WTC11 (cell line): ENCODE measurements at regions not wholly inside any gene's neighbourhood (a gene's known extent, or its start where the extent isn't known, plus 50 kb on each side); places are given as distances from the start of the nearest gene placed in this dataset.

ENCODE experiments used
- ATAC-seq: fragments of 200-7000 bp; cut with Tn5 transposase; 2 replicates; pipeline ENCODE4 v1.10.0; 2021; ENCODE audit warnings: mild to moderate bottlenecking, moderate library complexity
- CTCF ChIA-PET: fragments of 300-600 bp; sonication (Branson Sonifier 250); formaldehyde crosslinking; loops from one replicate; lab custom pipeline; 2021; ENCODE audit warnings: antibody characterized with exemption; lab: Charles Lee
- POLR2A ChIA-PET: fragments of 350-600 bp; sonication (Branson Sonifier 250); formaldehyde crosslinking; loops from one replicate; lab custom pipeline; 2021; ENCODE audit warnings: antibody characterized with exemption; lab: Charles Lee
- DNase-seq: peaks from one replicate; pipeline ENCODE4 v3.0.0; 2021; ENCODE audit warnings: low spot score
- H3K27ac Mint-ChIP-seq: 2 replicates; pipeline ENCODE4 v1.8.0; 2021; ENCODE audit warnings: mixed read lengths
- H3K27me3 Mint-ChIP-seq: 2 replicates; pipeline ENCODE4 v1.8.0; 2021; ENCODE audit warnings: low read depth, mild to moderate bottlenecking, moderate library complexity, mixed read lengths
- H3K36me3 Mint-ChIP-seq: 2 replicates; pipeline ENCODE4 v1.8.0; 2021; ENCODE audit warnings: mixed read lengths
- H3K4me1 Mint-ChIP-seq: 2 replicates; pipeline ENCODE4 v1.8.0; 2022; ENCODE audit warnings: mixed read lengths
- H3K4me3 Mint-ChIP-seq: 2 replicates; pipeline ENCODE4 v1.8.0; 2021; ENCODE audit warnings: mild to moderate bottlenecking, moderate library complexity, mixed read lengths
- H3K9me3 Mint-ChIP-seq: 2 replicates; pipeline ENCODE4 v1.8.0; 2021; ENCODE audit warnings: mixed read lengths
- CBFB ChIP-seq: sonication (generic); formaldehyde crosslinking; IDR thresholded peaks from 2 replicates; pipeline ENCODE4 v1.8.1; 2022; ENCODE audit warnings: mild to moderate bottlenecking, low read depth, missing genetic modification reagents
- CREM ChIP-seq: sonication (generic); formaldehyde crosslinking; IDR thresholded peaks from 2 replicates; pipeline ENCODE4 v1.8.1; 2022; ENCODE audit warnings: mild to moderate bottlenecking, missing genetic modification reagents, moderate library complexity
- E2F1 ChIP-seq: sonication (generic); formaldehyde crosslinking; IDR thresholded peaks from 2 replicates; pipeline ENCODE4 v1.8.0; 2022; ENCODE audit warnings: mild to moderate bottlenecking, missing genetic modification reagents
- FOXP1 ChIP-seq: sonication (generic); formaldehyde crosslinking; IDR thresholded peaks from 2 replicates; pipeline ENCODE4 v1.8.0; 2022; ENCODE audit warnings: missing genetic modification reagents, mild to moderate bottlenecking, moderate library complexity, borderline replicate concordance
- MYBL2 ChIP-seq: sonication (generic); formaldehyde crosslinking; IDR thresholded peaks from 2 replicates; pipeline ENCODE4 v1.8.1; 2023; ENCODE audit warnings: mild to moderate bottlenecking, moderate library complexity, missing genetic modification reagents
- NFE2L1 ChIP-seq: sonication (generic); formaldehyde crosslinking; IDR thresholded peaks from 2 replicates; pipeline ENCODE4 v1.8.1; 2023; ENCODE audit warnings: missing genetic modification reagents
- SMAD4 ChIP-seq: sonication (generic); formaldehyde crosslinking; IDR thresholded peaks from 2 replicates; pipeline ENCODE4 v1.8.0; 2022; ENCODE audit warnings: mild to moderate bottlenecking, missing genetic modification reagents
- SOX15 ChIP-seq: fragments of 250-450 bp; sonication (Bioruptor Pico); IDR thresholded peaks from 2 replicates; pipeline ENCODE4 v1.9.0; 2021; ENCODE audit warnings: mild to moderate bottlenecking
- TCF7 ChIP-seq: sonication (generic); formaldehyde crosslinking; IDR thresholded peaks from 2 replicates; pipeline ENCODE4 v1.8.0; 2022; ENCODE audit warnings: mild to moderate bottlenecking, low read depth, missing genetic modification reagents, moderate library complexity
- TP53 ChIP-seq: sonication (generic); formaldehyde crosslinking; IDR thresholded peaks from 2 replicates; pipeline ENCODE4 v1.8.1; 2023; ENCODE audit warnings: mild to moderate bottlenecking, missing genetic modification reagents
- ZNF219 ChIP-seq: sonication (generic); formaldehyde crosslinking; IDR thresholded peaks from 2 replicates; pipeline ENCODE4 v1.8.0; 2023; ENCODE audit warnings: missing genetic modification reagents, mild to moderate bottlenecking, borderline replicate concordance
- ZNF232 ChIP-seq: sonication (generic); formaldehyde crosslinking; IDR thresholded peaks from 2 replicates; pipeline ENCODE4 v1.8.0; 2022; ENCODE audit warnings: mild to moderate bottlenecking, missing genetic modification reagents
- ZNF416 ChIP-seq: fragments of 250-450 bp; sonication (Bioruptor Pico); IDR thresholded peaks from 2 replicates; pipeline ENCODE4 v1.9.0; 2021; ENCODE audit warnings: mild to moderate bottlenecking, inconsistent platforms
- ZNF423 ChIP-seq: fragments of 250-450 bp; sonication (Bioruptor Pico); IDR thresholded peaks from 2 replicates; pipeline ENCODE4 v2.1.2; 2022; ENCODE audit warnings: mild to moderate bottlenecking, moderate library complexity
- ZNF671 ChIP-seq: fragments of 250-450 bp; sonication (Bioruptor Pico); IDR thresholded peaks from 2 replicates; pipeline ENCODE4 v1.8.0; 2021; ENCODE audit warnings: mild to moderate bottlenecking
- TF ChIP-seq, protein P1 (sequence below): fragments of 250-450 bp; sonication (Bioruptor Pico); IDR thresholded peaks from 2 replicates; pipeline ENCODE4 v1.9.0; 2021; ENCODE audit warnings: mild to moderate bottlenecking, borderline replicate concordance
- TF ChIP-seq, protein P2 (sequence below): sonication (generic); formaldehyde crosslinking; IDR thresholded peaks from 2 replicates; pipeline ENCODE4 v1.8.0; 2022; ENCODE audit warnings: missing genetic modification reagents
- TF ChIP-seq, protein P3 (sequence below): sonication (generic); formaldehyde crosslinking; IDR thresholded peaks from 2 replicates; pipeline ENCODE4 v1.8.1; 2023; ENCODE audit warnings: mild to moderate bottlenecking, missing genetic modification reagents
- TF ChIP-seq, protein P4 (sequence below): fragments of 250-450 bp; sonication (Bioruptor Pico); IDR thresholded peaks from 2 replicates; pipeline ENCODE4 v1.8.0; 2021; ENCODE audit warnings: mild to moderate bottlenecking
- TF ChIP-seq, protein P5 (sequence below): sonication (generic); formaldehyde crosslinking; IDR thresholded peaks from 2 replicates; pipeline ENCODE4 v1.8.1; 2022; ENCODE audit warnings: mild to moderate bottlenecking, moderate library complexity, missing genetic modification reagents
- TF ChIP-seq, protein P6 (sequence below): sonication (generic); formaldehyde crosslinking; IDR thresholded peaks from 2 replicates; pipeline ENCODE4 v1.8.1; 2023; ENCODE audit warnings: mild to moderate bottlenecking, missing genetic modification reagents, moderate library complexity

DNA sequence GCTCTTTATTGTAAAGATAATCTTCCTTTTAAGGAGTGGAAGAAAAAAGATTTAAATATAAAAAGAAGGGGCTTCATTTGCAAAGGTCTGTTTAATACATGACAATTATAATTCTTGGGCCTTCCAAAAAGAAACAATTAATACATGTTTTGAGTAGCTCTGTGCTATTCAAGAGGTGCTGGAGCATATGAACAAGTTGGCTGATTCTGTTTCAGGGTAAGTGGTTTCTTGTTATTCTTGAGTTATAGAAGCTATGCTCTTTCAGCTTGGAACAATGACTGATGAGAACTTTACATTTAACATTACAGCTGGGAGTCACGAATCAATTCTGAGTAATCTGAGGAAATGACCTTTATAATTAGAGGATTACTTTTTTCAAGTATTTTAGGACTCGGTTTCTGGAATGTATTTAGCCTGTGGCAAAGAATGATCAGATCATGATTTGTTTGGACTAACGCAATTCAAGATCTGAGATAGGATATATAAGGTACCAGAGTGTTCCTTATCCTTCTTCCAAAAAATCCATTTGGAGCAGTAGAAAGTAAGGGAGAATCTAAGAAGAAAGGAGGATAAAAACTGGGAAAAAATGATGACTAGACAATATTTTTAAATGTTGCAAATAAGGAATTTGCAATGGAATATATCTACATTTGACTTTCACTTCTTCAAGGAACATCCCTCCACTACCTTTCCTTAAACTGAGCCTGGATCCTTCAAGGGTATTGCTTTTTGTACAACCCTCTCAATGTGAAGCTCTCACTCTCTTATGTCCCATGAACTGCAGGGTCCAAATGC lies 77.1 kb upstream of the KCTD3 start (continued):
- TF ChIP-seq, protein P1, sequence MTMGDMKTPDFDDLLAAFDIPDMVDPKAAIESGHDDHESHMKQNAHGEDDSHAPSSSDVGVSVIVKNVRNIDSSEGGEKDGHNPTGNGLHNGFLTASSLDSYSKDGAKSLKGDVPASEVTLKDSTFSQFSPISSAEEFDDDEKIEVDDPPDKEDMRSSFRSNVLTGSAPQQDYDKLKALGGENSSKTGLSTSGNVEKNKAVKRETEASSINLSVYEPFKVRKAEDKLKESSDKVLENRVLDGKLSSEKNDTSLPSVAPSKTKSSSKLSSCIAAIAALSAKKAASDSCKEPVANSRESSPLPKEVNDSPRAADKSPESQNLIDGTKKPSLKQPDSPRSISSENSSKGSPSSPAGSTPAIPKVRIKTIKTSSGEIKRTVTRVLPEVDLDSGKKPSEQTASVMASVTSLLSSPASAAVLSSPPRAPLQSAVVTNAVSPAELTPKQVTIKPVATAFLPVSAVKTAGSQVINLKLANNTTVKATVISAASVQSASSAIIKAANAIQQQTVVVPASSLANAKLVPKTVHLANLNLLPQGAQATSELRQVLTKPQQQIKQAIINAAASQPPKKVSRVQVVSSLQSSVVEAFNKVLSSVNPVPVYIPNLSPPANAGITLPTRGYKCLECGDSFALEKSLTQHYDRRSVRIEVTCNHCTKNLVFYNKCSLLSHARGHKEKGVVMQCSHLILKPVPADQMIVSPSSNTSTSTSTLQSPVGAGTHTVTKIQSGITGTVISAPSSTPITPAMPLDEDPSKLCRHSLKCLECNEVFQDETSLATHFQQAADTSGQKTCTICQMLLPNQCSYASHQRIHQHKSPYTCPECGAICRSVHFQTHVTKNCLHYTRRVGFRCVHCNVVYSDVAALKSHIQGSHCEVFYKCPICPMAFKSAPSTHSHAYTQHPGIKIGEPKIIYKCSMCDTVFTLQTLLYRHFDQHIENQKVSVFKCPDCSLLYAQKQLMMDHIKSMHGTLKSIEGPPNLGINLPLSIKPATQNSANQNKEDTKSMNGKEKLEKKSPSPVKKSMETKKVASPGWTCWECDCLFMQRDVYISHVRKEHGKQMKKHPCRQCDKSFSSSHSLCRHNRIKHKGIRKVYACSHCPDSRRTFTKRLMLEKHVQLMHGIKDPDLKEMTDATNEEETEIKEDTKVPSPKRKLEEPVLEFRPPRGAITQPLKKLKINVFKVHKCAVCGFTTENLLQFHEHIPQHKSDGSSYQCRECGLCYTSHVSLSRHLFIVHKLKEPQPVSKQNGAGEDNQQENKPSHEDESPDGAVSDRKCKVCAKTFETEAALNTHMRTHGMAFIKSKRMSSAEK (CRISPR knock-in tag), result no peak
- TF ChIP-seq, protein P2, sequence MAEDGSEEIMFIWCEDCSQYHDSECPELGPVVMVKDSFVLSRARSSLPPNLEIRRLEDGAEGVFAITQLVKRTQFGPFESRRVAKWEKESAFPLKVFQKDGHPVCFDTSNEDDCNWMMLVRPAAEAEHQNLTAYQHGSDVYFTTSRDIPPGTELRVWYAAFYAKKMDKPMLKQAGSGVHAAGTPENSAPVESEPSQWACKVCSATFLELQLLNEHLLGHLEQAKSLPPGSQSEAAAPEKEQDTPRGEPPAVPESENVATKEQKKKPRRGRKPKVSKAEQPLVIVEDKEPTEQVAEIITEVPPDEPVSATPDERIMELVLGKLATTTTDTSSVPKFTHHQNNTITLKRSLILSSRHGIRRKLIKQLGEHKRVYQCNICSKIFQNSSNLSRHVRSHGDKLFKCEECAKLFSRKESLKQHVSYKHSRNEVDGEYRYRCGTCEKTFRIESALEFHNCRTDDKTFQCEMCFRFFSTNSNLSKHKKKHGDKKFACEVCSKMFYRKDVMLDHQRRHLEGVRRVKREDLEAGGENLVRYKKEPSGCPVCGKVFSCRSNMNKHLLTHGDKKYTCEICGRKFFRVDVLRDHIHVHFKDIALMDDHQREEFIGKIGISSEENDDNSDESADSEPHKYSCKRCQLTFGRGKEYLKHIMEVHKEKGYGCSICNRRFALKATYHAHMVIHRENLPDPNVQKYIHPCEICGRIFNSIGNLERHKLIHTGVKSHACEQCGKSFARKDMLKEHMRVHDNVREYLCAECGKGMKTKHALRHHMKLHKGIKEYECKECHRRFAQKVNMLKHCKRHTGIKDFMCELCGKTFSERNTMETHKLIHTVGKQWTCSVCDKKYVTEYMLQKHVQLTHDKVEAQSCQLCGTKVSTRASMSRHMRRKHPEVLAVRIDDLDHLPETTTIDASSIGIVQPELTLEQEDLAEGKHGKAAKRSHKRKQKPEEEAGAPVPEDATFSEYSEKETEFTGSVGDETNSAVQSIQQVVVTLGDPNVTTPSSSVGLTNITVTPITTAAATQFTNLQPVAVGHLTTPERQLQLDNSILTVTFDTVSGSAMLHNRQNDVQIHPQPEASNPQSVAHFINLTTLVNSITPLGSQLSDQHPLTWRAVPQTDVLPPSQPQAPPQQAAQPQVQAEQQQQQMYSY (CRISPR knock-in tag), result no peak
- TF ChIP-seq CBFB (no peak), ZNF232 (CRISPR knock-in tag) (no peak), E2F1 (CRISPR knock-in tag) (no peak), MYBL2 (CRISPR knock-in tag) (no peak), CREM (CRISPR knock-in tag) (no peak), FOXP1 (CRISPR knock-in tag) (no peak), SMAD4 (CRISPR knock-in tag) (no peak)
- TF ChIP-seq, protein P3, sequence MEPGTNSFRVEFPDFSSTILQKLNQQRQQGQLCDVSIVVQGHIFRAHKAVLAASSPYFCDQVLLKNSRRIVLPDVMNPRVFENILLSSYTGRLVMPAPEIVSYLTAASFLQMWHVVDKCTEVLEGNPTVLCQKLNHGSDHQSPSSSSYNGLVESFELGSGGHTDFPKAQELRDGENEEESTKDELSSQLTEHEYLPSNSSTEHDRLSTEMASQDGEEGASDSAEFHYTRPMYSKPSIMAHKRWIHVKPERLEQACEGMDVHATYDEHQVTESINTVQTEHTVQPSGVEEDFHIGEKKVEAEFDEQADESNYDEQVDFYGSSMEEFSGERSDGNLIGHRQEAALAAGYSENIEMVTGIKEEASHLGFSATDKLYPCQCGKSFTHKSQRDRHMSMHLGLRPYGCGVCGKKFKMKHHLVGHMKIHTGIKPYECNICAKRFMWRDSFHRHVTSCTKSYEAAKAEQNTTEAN (CRISPR knock-in tag), result no peak
- TF ChIP-seq, protein P4, sequence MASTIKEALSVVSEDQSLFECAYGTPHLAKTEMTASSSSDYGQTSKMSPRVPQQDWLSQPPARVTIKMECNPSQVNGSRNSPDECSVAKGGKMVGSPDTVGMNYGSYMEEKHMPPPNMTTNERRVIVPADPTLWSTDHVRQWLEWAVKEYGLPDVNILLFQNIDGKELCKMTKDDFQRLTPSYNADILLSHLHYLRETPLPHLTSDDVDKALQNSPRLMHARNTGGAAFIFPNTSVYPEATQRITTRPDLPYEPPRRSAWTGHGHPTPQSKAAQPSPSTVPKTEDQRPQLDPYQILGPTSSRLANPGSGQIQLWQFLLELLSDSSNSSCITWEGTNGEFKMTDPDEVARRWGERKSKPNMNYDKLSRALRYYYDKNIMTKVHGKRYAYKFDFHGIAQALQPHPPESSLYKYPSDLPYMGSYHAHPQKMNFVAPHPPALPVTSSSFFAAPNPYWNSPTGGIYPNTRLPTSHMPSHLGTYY (CRISPR knock-in tag), result no peak

GRCh38 chr1:215497528-215497927 lies 69.6 kb upstream of the KCTD3 start:
- ATAC-seq (0 out of 2 replicates have a peak, but pooled peaks have one; percentile 20), DNase-seq (no peak)
- no peak overlapping the region for H3K27ac Mint-ChIP-seq
- H3K36me3 Mint-ChIP-seq, result peaks cover 11% of the 10 kb centered on the region
- ChIA-PET POLR2A (no interaction called here), CTCF (no interaction called here)
- H3K27me3 Mint-ChIP-seq, result no peaks in the 10 kb centered on the region
- H3K9me3 Mint-ChIP-seq, result peaks cover 11% of the 10 kb centered on the region
- no peaks in the 10 kb centered on the region for H3K4me1 Mint-ChIP-seq
- H3K4me3 Mint-ChIP-seq, result no peak overlapping the region
- TF ChIP-seq, protein P5, sequence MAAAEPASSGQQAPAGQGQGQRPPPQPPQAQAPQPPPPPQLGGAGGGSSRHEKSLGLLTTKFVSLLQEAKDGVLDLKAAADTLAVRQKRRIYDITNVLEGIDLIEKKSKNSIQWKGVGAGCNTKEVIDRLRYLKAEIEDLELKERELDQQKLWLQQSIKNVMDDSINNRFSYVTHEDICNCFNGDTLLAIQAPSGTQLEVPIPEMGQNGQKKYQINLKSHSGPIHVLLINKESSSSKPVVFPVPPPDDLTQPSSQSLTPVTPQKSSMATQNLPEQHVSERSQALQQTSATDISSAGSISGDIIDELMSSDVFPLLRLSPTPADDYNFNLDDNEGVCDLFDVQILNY (CRISPR knock-in tag), result no peak
- TF ChIP-seq TP53 (CRISPR knock-in tag) (no peak), ZNF416 (no peak), TCF7 (no peak), NFE2L1 (CRISPR knock-in tag) (no peak), ZNF423 (CRISPR knock-in tag) (no peak), CBFB (no peak), ZNF219 (CRISPR knock-in tag) (no peak), ZNF671 (no peak), SOX15 (no peak)
- TF ChIP-seq, protein P6, sequence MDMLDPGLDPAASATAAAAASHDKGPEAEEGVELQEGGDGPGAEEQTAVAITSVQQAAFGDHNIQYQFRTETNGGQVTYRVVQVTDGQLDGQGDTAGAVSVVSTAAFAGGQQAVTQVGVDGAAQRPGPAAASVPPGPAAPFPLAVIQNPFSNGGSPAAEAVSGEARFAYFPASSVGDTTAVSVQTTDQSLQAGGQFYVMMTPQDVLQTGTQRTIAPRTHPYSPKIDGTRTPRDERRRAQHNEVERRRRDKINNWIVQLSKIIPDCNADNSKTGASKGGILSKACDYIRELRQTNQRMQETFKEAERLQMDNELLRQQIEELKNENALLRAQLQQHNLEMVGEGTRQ (CRISPR knock-in tag), result no peak
